Glutamatergic neuron (in vitro differentiated cells): ENCODE measurements at regions not wholly inside any gene's neighbourhood (a gene's known extent, or its start where the extent isn't known, plus 50 kb on each side); places are given as distances from the start of the nearest gene placed in this dataset.

ENCODE experiments used
- DNase-seq: peaks from one replicate; pipeline ENCODE4 v3.0.0; 2022
- H3K27ac Mint-ChIP-seq: one replicate; pipeline ENCODE4 v1.8.0; 2020; ENCODE audit warnings: mild to moderate bottlenecking, mixed read lengths, inconsistent platforms; ENCODE audit not compliant: unreplicated experiment
- H3K27me3 Mint-ChIP-seq: one replicate; pipeline ENCODE4 v1.8.0; 2020; ENCODE audit warnings: mild to moderate bottlenecking, moderate library complexity, mixed read lengths, inconsistent platforms; ENCODE audit not compliant: unreplicated experiment
- H3K36me3 Mint-ChIP-seq: one replicate; pipeline ENCODE4 v1.8.0; 2020; ENCODE audit warnings: mild to moderate bottlenecking, mixed read lengths, inconsistent platforms; ENCODE audit not compliant: unreplicated experiment
- H3K4me1 Mint-ChIP-seq: one replicate; pipeline ENCODE4 v1.8.0; 2020; ENCODE audit warnings: mild to moderate bottlenecking, low read depth, mixed read lengths, inconsistent platforms; ENCODE audit not compliant: unreplicated experiment
- H3K4me3 Mint-ChIP-seq: one replicate; pipeline ENCODE4 v1.8.0; 2020; ENCODE audit warnings: mild to moderate bottlenecking, mixed read lengths, inconsistent platforms; ENCODE audit not compliant: unreplicated experiment
- H3K9me3 Mint-ChIP-seq: one replicate; pipeline ENCODE4 v1.8.0; 2020; ENCODE audit warnings: mild to moderate bottlenecking, moderate library complexity, mixed read lengths, inconsistent platforms; ENCODE audit not compliant: unreplicated experiment
- TF ChIP-seq, protein P1 (sequence below): fragments of 200-600 bp; sonication (generic); IDR thresholded peaks from one replicate; pipeline ENCODE4 v1.5.0; 2021; ENCODE audit not compliant: partially characterized antibody, unreplicated experiment

DNA sequence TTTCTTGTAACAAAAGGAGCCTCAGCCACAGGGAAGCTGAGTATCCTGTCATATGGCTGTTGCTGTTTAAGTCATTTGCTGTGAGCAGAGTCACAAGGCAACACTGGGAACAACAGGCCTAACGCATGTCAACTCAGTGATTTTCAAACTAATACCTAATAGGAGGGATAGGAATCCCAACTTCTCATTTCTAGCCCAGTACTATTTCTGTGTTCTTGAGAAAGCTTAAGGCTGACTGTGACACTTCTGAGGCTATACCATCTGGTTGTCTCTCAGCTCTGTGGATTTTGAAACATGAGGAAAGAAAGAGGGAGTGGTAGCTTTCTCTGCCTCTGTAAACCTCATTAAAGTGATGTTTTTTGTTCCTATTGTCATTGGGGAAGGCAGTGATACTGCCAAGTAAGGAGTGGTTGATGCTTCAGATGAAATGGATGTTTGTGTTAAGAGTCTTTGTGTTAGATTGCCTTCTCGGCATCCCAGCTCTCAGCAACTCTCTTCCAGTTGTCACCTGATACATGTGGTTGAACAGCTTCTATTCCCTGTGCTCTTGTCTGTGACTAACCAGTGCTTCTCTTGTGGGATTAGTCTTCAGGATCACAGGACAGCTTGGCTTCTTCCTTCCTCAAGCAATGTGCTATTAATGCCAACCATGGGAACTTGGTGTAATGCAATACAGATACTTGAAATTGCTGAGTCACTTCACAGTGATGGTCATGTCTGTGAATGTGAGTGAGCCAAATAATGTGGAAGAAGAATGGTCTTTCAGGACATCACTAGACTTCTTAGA is 166.8 kb upstream of the IVNS1ABP start:
- Mint-ChIP-seq H3K4me1 (peaks cover 19% of the 10 kb centered on the region), H3K4me3 (no peak overlapping the region), H3K9me3 (peaks cover 2% of the 10 kb centered on the region), H3K36me3 (no peaks in the 10 kb centered on the region), H3K27ac (peak overlapping the region; percentile 67), H3K27me3 (peaks cover 7% of the 10 kb centered on the region)
- DNase-seq: no peak
- TF ChIP-seq, protein P1, sequence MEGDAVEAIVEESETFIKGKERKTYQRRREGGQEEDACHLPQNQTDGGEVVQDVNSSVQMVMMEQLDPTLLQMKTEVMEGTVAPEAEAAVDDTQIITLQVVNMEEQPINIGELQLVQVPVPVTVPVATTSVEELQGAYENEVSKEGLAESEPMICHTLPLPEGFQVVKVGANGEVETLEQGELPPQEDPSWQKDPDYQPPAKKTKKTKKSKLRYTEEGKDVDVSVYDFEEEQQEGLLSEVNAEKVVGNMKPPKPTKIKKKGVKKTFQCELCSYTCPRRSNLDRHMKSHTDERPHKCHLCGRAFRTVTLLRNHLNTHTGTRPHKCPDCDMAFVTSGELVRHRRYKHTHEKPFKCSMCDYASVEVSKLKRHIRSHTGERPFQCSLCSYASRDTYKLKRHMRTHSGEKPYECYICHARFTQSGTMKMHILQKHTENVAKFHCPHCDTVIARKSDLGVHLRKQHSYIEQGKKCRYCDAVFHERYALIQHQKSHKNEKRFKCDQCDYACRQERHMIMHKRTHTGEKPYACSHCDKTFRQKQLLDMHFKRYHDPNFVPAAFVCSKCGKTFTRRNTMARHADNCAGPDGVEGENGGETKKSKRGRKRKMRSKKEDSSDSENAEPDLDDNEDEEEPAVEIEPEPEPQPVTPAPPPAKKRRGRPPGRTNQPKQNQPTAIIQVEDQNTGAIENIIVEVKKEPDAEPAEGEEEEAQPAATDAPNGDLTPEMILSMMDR: no peak

DNA sequence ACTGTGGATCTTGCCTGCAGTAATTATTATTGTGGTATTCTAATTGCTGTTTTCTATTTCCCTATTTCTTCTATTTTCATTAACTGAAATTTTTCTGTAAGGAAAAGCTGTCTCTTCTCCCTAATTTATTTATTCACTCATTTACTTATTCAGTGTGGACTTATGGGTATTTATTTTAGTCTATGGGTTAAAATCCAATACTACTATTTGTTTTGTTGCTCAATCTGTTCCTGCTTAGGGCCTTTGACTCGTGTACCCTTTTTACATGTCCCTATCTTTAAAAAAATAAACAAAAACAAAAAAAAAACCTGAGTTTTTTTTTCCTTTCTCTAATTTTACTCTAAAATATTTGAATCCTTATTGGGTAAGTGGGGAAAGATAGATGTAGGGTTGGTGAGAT is 166.2 kb upstream of the IVNS1ABP start:
- peaks cover 7% of the 10 kb centered on the region for H3K27me3 Mint-ChIP-seq
- H3K4me3 Mint-ChIP-seq: no peak overlapping the region
- peaks cover 19% of the 10 kb centered on the region for H3K4me1 Mint-ChIP-seq
- H3K9me3 Mint-ChIP-seq: peaks cover 2% of the 10 kb centered on the region
- no peak overlapping the region for H3K27ac Mint-ChIP-seq
- TF ChIP-seq, protein P1: no peak
- no peaks in the 10 kb centered on the region for H3K36me3 Mint-ChIP-seq
- no peak for DNase-seq

DNA sequence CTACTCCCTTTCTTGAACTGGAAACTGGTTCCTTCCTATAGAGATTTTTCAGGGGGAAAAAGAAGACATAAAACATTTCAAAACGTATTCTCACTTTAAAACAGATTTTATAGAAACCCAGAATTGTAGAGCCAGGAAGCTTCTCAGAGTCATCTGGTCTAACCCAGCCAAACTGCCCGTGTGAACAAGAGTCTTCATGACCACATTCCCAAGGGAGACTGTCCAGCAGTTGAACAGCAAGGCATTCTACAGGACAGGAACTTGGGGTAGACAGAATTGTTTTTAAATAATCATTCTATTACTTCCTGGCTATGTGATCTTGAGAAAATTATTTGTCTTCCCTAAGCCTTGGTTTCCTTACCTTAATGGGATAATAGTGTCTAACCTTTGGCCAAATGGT is 163.5 kb upstream of the IVNS1ABP start:
- Mint-ChIP-seq H3K9me3 (peaks cover 2% of the 10 kb centered on the region), H3K27ac (no peak overlapping the region), H3K4me3 (no peak overlapping the region), H3K4me1 (peaks cover 19% of the 10 kb centered on the region), H3K27me3 (peaks cover 4% of the 10 kb centered on the region), H3K36me3 (no peaks in the 10 kb centered on the region)
- TF ChIP-seq, protein P1: no peak
- no peak for DNase-seq

DNA sequence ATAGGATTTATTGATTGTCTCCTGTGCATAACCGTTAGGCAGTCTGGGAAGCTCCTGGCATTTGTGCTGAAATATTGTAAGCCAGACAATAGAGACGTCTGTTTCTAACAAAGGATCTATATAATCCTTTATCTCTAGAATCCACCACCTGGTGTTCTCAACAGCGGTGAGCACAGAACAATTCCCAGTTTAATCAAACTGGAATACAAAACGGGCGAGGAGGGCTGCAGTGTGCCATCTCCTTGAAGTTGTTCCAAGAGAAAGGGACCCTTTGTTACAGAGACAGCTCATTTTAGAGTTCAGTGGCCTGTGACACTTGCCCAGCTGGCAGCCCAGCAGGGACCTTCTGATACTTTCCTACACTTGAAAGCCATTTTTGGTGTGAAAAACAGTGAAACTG is 162.8 kb upstream of the IVNS1ABP start:
- peaks cover 2% of the 10 kb centered on the region for H3K9me3 Mint-ChIP-seq
- no peaks in the 10 kb centered on the region for H3K36me3 Mint-ChIP-seq
- H3K27ac Mint-ChIP-seq: peak overlapping the region; percentile 91
- peak overlapping the region; percentile 10 for H3K4me3 Mint-ChIP-seq
- TF ChIP-seq, protein P1: no peak
- peaks cover 19% of the 10 kb centered on the region for H3K4me1 Mint-ChIP-seq
- DNase-seq: peak; percentile 22
- peaks cover 4% of the 10 kb centered on the region for H3K27me3 Mint-ChIP-seq

DNA sequence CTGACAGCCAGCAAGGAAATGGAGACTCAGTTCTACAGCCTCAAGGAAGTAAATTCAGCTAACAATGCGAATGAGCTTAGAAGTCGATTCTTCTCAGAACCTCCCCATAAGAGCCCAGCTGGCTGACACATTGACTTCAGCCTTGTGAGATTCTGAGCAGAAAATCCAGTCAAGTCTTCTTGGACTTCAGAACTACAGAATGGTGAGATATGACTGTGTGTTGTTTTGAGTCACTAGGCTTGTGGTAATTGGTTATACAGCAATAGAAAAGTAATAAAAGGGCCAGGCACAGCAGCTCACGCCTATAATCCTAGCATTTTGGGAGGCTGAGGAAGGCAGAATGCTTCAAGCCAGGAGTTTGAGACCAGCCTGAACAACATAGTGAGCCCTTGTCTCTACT is 161.8 kb upstream of the IVNS1ABP start:
- Mint-ChIP-seq H3K36me3 (no peaks in the 10 kb centered on the region), H3K4me1 (peaks cover 15% of the 10 kb centered on the region), H3K9me3 (peaks cover 2% of the 10 kb centered on the region), H3K27ac (no peak overlapping the region), H3K27me3 (peaks cover 4% of the 10 kb centered on the region), H3K4me3 (no peak overlapping the region)
- DNase-seq: no peak
- TF ChIP-seq, protein P1: no peak
